SU-DHL-6 (cell line): ENCODE measurements at regions not wholly inside any gene's neighbourhood (a gene's known extent, or its start where the extent isn't known, plus 50 kb on each side); places are given as distances from the start of the nearest gene placed in this dataset.

Source experiments
- H2AFZ ChIP-seq: fragments of 200-600 bp; sonication (generic); 2 replicates; pipeline ENCODE4 v1.6.1; 2014; ENCODE audit warnings: low read depth, mild to moderate bottlenecking, moderate library complexity, mixed read lengths, antibody characterized with exemption, low read length; ENCODE audit not compliant: severe bottlenecking
- H3F3A ChIP-seq: fragments of 200-600 bp; shearing (Covaris generic); 2 replicates; pipeline ENCODE4 v1.6.0; 2016; ENCODE audit warnings: antibody characterized with exemption, mild to moderate bottlenecking; ENCODE audit not compliant: insufficient read depth
- H3K27ac ChIP-seq: fragments of 200-600 bp; sonication (generic); 2 replicates; pipeline ENCODE4 v1.5.1; 2016; ENCODE audit warnings: low read depth, mild to moderate bottlenecking, low read length, moderate library complexity, mixed read lengths
- H3K27me3 ChIP-seq: fragments of 200-600 bp; sonication (generic), shearing (Covaris generic); 2 replicates; pipeline ENCODE4 v1.6.0; 2014; ENCODE audit warnings: mild to moderate bottlenecking, low read length
- H3K36me3 ChIP-seq: fragments of 200-600 bp; sonication (generic); 2 replicates; pipeline ENCODE4 v1.6.1; 2014; ENCODE audit warnings: mild to moderate bottlenecking, low read length, mixed read lengths
- H3K4me2 ChIP-seq: fragments of 300-600, 200-600 bp; shearing (Covaris generic), sonication (generic); 2 replicates; pipeline ENCODE4 v1.6.0; 2014; ENCODE audit warnings: low read length, low read depth, mild to moderate bottlenecking; ENCODE audit not compliant: poor library complexity, severe bottlenecking
- H3K4me3 ChIP-seq: fragments of 200-600 bp; sonication (generic); 2 replicates; pipeline ENCODE4 v1.5.1; 2014; ENCODE audit warnings: antibody characterized with exemption, low read length, mild to moderate bottlenecking, mixed read lengths; ENCODE audit not compliant: insufficient read depth, poor library complexity, severe bottlenecking
- H3K79me2 ChIP-seq: fragments of 200-600 bp; sonication (generic); 2 replicates; pipeline ENCODE4 v1.6.1; 2014; ENCODE audit warnings: mild to moderate bottlenecking, low read length, moderate library complexity; ENCODE audit not compliant: insufficient read depth
- H3K9ac ChIP-seq: fragments of 200-600 bp; sonication (generic); 2 replicates; pipeline ENCODE4 v1.7.0; 2014; ENCODE audit warnings: mild to moderate bottlenecking, low read length
- H3K9me2 ChIP-seq: fragments of 200-600 bp; sonication (generic); replicated peaks from 2 replicates; pipeline ENCODE4 v1.6.1; 2014; ENCODE audit warnings: low read length; ENCODE audit not compliant: insufficient read depth
- H3K9me3 ChIP-seq: fragments of 200-600 bp; sonication (generic); 2 replicates; pipeline ENCODE4 v1.6.1; 2014; ENCODE audit warnings: low read length, mixed read lengths; ENCODE audit not compliant: insufficient read depth
- H4K20me1 ChIP-seq: fragments of 200-600 bp; sonication (generic); 2 replicates; pipeline ENCODE4 v1.6.1; 2014; ENCODE audit warnings: low read depth, mild to moderate bottlenecking, antibody characterized with exemption, low read length, moderate library complexity, mixed read lengths
- CTCF ChIP-seq: fragments of 200-600 bp; sonication (generic); IDR thresholded peaks from one replicate; pipeline ENCODE4 v1.5.1; 2017; ENCODE audit warnings: antibody characterized with exemption, mild to moderate bottlenecking, low read length, moderate library complexity; ENCODE audit not compliant: insufficient read depth, poor library complexity, severe bottlenecking
- EZH2phosphoT487 ChIP-seq: fragments of 200-600 bp; sonication (generic), shearing (Covaris generic); conservative IDR thresholded peaks from 2 replicates; pipeline ENCODE4 v1.6.1; 2018; ENCODE audit warnings: mild to moderate bottlenecking, antibody characterized with exemption, low read length, moderate library complexity, mixed read lengths

- TF ChIP-seq CTCF (no peak), EZH2phosphoT487 (no peak)
- Histone ChIP-seq H3K9me3 (no peaks in the 10 kb centered on the region), H3K4me3 (no peak overlapping the region), H2AFZ (no peak overlapping the region), H3K36me3 (no peaks in the 10 kb centered on the region), H3K27me3 (no peaks in the 10 kb centered on the region), H3K4me2 (no peak overlapping the region), H4K20me1 (no peaks in the 10 kb centered on the region), H3K79me2 (no peaks in the 10 kb centered on the region), H3K27ac (no peak overlapping the region), H3K9ac (no peak overlapping the region), H3K9me2 (no peaks in the 10 kb centered on the region), H3F3A (no peaks in the 10 kb centered on the region)
Measured at GRCh38 chr7:131606346-131607290, 50.2 kb upstream of the PODXL start.
